ENCODE measurements at regions not wholly inside any gene's neighbourhood (a gene's known extent, or its start where the extent isn't known, plus 50 kb on each side); places are given as distances from the start of the nearest gene placed in this dataset.

GRCh38 chr18:76662626-76663025 lies 159.7 kb upstream of the ZNF236 start:
- no peak for ATAC-seq

GRCh38 chr18:76660571-76661192 lies 161.7 kb upstream of the ZNF236 start:
- ATAC-seq = no peak
- TF ChIP-seq ESRRG (CRISPR knock-in tag; IDR thresholded peaks at IDR 0.05) = no peak
- TF ChIP-seq ZFP3 (CRISPR knock-in tag; IDR thresholded peaks at IDR 0.05) = no peak
- no peak for TF ChIP-seq CSRNP3 (CRISPR knock-in tag; IDR thresholded peaks at IDR 0.05)

More at GRCh38 chr18:76662626-76663025, 159.7 kb upstream of the ZNF236 start:
- TF ChIP-seq POU6F1 (CRISPR knock-in tag; IDR thresholded peaks at IDR 0.05; ENCODE audit: borderline replicate concordance, low read depth) (no peak), TOX (CRISPR knock-in tag; IDR thresholded peaks at IDR 0.05; ENCODE audit: borderline replicate concordance) (no peak), CSRNP3 (CRISPR knock-in tag; IDR thresholded peaks at IDR 0.05) (no peak), ISL1 (CRISPR knock-in tag; IDR thresholded peaks at IDR 0.05) (no peak), TSHZ2 (CRISPR knock-in tag; IDR thresholded peaks at IDR 0.05) (no peak), CREB5 (CRISPR knock-in tag; IDR thresholded peaks at IDR 0.05; ENCODE audit: low read depth) (no peak), ZNF565 (CRISPR knock-in tag; conservative IDR thresholded peaks at IDR 0.05; ENCODE audit: low read depth) (no peak)

GRCh38 chr18:76658627-76659026 lies 163.6 kb upstream of the ZNF516 start:
- TF ChIP-seq ZFP3 (CRISPR knock-in tag; IDR thresholded peaks at IDR 0.05) (no peak), RARB (CRISPR knock-in tag; IDR thresholded peaks at IDR 0.05) (no peak), ZNF8 (CRISPR knock-in tag; IDR thresholded peaks at IDR 0.05) (no peak), PPARA (CRISPR knock-in tag; IDR thresholded peaks at IDR 0.05; ENCODE audit: borderline replicate concordance) (no peak), SNAI2 (CRISPR knock-in tag; IDR thresholded peaks at IDR 0.05) (no peak), TCF4 (CRISPR knock-in tag; IDR thresholded peaks at IDR 0.05; ENCODE audit: borderline replicate concordance) (no peak), ESRRG (CRISPR knock-in tag; IDR thresholded peaks at IDR 0.05) (no peak), ZC3H10 (CRISPR knock-in tag; IDR thresholded peaks at IDR 0.05) (no peak), GLIS3 (CRISPR knock-in tag; IDR thresholded peaks at IDR 0.05) (no peak), BACH2 (CRISPR knock-in tag; IDR thresholded peaks at IDR 0.05; ENCODE audit: borderline replicate concordance) (no peak)
- ATAC-seq = no peak

GRCh38 chr18:76657911-76658470 lies 162.9 kb upstream of the ZNF516 start:
- ATAC-seq = no peak

More at GRCh38 chr18:76657911-76658470, 162.9 kb upstream of the ZNF516 start:
- TF ChIP-seq TCF4 (CRISPR knock-in tag; IDR thresholded peaks at IDR 0.05; ENCODE audit: borderline replicate concordance) (no peak), ZC3H10 (CRISPR knock-in tag; IDR thresholded peaks at IDR 0.05) (no peak), GLIS3 (CRISPR knock-in tag; IDR thresholded peaks at IDR 0.05) (no peak), SNAI2 (CRISPR knock-in tag; IDR thresholded peaks at IDR 0.05) (no peak), ISL1 (CRISPR knock-in tag; IDR thresholded peaks at IDR 0.05) (no peak), ZNF8 (CRISPR knock-in tag; IDR thresholded peaks at IDR 0.05) (no peak), RARB (CRISPR knock-in tag; IDR thresholded peaks at IDR 0.05) (no peak), BACH2 (CRISPR knock-in tag; IDR thresholded peaks at IDR 0.05; ENCODE audit: borderline replicate concordance) (no peak), ZFP30 (CRISPR knock-in tag; IDR thresholded peaks at IDR 0.05) (no peak), OSR1 (CRISPR knock-in tag; IDR thresholded peaks at IDR 0.05) (no peak), PATZ1 (CRISPR knock-in tag; IDR thresholded peaks at IDR 0.05; ENCODE audit: borderline replicate concordance) (no peak), PPARA (CRISPR knock-in tag; IDR thresholded peaks at IDR 0.05; ENCODE audit: borderline replicate concordance) (no peak)

All from SK-N-SH treated with all-trans-retinoic acid at 6 μM for 48 hours (cell line).